ENCODE measurements at regions not wholly inside any gene's neighbourhood (a gene's known extent, or its start where the extent isn't known, plus 50 kb on each side); places are given as distances from the start of the nearest gene placed in this dataset.

GRCh38 chr18:5620289-5620688 is 76.5 kb upstream of the EPB41L3 start (continued):
- TF ChIP-seq, protein P1, sequence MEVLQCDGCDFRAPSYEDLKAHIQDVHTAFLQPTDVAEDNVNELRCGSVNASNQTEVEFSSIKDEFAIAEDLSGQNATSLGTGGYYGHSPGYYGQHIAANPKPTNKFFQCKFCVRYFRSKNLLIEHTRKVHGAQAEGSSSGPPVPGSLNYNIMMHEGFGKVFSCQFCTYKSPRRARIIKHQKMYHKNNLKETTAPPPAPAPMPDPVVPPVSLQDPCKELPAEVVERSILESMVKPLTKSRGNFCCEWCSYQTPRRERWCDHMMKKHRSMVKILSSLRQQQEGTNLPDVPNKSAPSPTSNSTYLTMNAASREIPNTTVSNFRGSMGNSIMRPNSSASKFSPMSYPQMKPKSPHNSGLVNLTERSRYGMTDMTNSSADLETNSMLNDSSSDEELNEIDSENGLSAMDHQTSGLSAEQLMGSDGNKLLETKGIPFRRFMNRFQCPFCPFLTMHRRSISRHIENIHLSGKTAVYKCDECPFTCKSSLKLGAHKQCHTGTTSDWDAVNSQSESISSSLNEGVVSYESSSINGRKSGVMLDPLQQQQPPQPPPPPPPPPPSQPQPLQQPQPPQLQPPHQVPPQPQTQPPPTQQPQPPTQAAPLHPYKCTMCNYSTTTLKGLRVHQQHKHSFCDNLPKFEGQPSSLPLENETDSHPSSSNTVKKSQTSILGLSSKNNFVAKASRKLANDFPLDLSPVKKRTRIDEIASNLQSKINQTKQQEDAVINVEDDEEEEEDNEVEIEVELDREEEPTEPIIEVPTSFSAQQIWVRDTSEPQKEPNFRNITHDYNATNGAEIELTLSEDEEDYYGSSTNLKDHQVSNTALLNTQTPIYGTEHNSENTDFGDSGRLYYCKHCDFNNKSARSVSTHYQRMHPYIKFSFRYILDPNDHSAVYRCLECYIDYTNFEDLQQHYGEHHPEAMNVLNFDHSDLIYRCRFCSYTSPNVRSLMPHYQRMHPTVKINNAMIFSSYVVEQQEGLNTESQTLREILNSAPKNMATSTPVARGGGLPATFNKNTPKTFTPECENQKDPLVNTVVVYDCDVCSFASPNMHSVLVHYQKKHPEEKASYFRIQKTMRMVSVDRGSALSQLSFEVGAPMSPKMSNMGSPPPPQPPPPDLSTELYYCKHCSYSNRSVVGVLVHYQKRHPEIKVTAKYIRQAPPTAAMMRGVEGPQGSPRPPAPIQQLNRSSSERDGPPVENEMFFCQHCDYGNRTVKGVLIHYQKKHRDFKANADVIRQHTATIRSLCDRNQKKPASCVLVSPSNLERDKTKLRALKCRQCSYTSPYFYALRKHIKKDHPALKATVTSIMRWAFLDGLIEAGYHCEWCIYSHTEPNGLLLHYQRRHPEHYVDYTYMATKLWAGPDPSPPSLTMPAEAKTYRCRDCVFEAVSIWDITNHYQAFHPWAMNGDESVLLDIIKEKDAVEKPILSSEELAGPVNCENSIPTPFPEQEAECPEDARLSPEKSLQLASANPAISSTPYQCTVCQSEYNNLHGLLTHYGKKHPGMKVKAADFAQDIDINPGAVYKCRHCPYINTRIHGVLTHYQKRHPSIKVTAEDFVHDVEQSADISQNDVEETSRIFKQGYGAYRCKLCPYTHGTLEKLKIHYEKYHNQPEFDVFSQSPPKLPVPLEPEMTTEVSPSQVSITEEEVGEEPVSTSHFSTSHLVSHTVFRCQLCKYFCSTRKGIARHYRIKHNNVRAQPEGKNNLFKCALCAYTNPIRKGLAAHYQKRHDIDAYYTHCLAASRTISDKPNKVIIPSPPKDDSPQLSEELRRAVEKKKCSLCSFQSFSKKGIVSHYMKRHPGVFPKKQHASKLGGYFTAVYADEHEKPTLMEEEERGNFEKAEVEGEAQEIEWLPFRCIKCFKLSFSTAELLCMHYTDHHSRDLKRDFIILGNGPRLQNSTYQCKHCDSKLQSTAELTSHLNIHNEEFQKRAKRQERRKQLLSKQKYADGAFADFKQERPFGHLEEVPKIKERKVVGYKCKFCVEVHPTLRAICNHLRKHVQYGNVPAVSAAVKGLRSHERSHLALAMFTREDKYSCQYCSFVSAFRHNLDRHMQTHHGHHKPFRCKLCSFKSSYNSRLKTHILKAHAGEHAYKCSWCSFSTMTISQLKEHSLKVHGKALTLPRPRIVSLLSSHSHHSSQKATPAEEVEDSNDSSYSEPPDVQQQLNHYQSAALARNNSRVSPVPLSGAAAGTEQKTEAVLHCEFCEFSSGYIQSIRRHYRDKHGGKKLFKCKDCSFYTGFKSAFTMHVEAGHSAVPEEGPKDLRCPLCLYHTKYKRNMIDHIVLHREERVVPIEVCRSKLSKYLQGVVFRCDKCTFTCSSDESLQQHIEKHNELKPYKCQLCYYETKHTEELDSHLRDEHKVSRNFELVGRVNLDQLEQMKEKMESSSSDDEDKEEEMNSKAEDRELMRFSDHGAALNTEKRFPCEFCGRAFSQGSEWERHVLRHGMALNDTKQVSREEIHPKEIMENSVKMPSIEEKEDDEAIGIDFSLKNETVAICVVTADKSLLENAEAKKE (CRISPR knock-in tag; IDR thresholded peaks at IDR 0.05): no peak
- TF ChIP-seq JUNB (IDR thresholded peaks at IDR 0.05; ENCODE audit: unreplicated experiment) (no peak), EZH2 (IDR thresholded peaks at IDR 0.05; ENCODE audit: low read depth, unreplicated experiment) (no peak), STAT1 (IDR thresholded peaks at IDR 0.05; ENCODE audit: unreplicated experiment) (no peak), CREB1 (CRISPR knock-in tag; IDR thresholded peaks at IDR 0.05; ENCODE audit: low read depth) (no peak), NANOG (IDR thresholded peaks at IDR 0.05; ENCODE audit: borderline replicate concordance) (no peak), ZNF331 (CRISPR knock-in tag; IDR thresholded peaks at IDR 0.05; ENCODE audit: low read depth) (no peak)

DNA sequence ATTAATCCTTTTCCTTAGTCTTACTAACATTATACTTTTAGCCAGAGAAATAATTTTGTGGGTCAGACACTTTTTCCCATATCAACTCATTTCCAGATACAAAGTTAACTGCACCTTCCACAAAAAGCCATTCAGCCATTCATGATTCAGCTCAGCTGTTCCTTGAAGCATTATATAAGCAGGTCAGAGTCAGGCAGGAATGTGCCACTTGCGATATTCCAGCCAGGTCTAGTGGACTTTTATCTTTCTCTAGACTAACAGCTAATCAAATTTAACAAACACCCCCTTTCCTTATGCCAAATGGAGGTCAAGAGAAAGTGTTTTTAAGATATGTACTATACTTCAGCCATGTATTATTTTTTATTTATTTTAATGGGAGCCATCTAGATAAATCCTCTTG is 75.6 kb upstream of the EPB41L3 start:
- Histone ChIP-seq H3K27ac (ENCODE audit: low read depth) (no peak overlapping the region), H3K4me3 (no peak overlapping the region), H2AFZ (no peak overlapping the region), H3F3A (replicated peaks; ENCODE audit: low read depth) (no peaks in the 10 kb centered on the region), H3K9me2 (ENCODE audit: insufficient read depth) (no peaks in the 10 kb centered on the region; the same call in 1 of the 2 replicates), H3K4me2 (no peak overlapping the region), H3K36me3 (ENCODE audit: insufficient read depth) (no peaks in the 10 kb centered on the region), H4K20me1 (replicated peaks; ENCODE audit: insufficient read depth) (no peaks in the 10 kb centered on the region), H3K4me1 (ENCODE audit: insufficient read depth) (peaks cover 8% of the 10 kb centered on the region), H3K79me2 (replicated peaks; ENCODE audit: insufficient read depth) (no peaks in the 10 kb centered on the region), H3K27me3 (ENCODE audit: insufficient read depth) (peaks cover 4% of the 10 kb centered on the region; the same call in 1 of the 2 replicates)
- no peak for DNase-seq (ENCODE audit: low spot score)
- no peaks in the 10 kb centered on the region for H3K9me3 Mint-ChIP-seq
- peaks cover 9% of the 10 kb centered on the region for H3K4me1 Mint-ChIP-seq
- no peak for ATAC-seq
- H3K4me3 Mint-ChIP-seq: no peak overlapping the region
- H3K27me3 Mint-ChIP-seq (ENCODE audit: insufficient read depth, low read depth, poor library complexity): peaks cover 2% of the 10 kb centered on the region
- no peaks in the 10 kb centered on the region for H3K36me3 Mint-ChIP-seq (ENCODE audit: low read depth)
- no peak overlapping the region for H3K27ac Mint-ChIP-seq
- TF ChIP-seq NANOG (IDR thresholded peaks at IDR 0.05; ENCODE audit: borderline replicate concordance) (no peak), CREB1 (CRISPR knock-in tag; IDR thresholded peaks at IDR 0.05; ENCODE audit: low read depth) (no peak)
- TF ChIP-seq, protein P1 (CRISPR knock-in tag; IDR thresholded peaks at IDR 0.05): no peak
